ENCODE measurements at regions not wholly inside any gene's neighbourhood (a gene's known extent, or its start where the extent isn't known, plus 50 kb on each side); places are given as distances from the start of the nearest gene placed in this dataset.
"Not testable (repeated sequence)": the region's sequence is repeated elsewhere in the genome, so short reads cannot be mapped to it uniquely, and the experiment has no call there.

GRCh38 chr12:127469331-127469730 is 797.6 kb upstream of the TMEM132C start:
- no peak for DNase-seq (ENCODE audit: low read depth)

GRCh38 chr12:127473766-127474165 is 793.2 kb upstream of the TMEM132C start:
- DNase-seq (ENCODE audit: low read depth), result no peak

- DNase-seq (ENCODE audit: low read depth), result no peak
These were observed 787.7 kb upstream of the TMEM132C start for GRCh38 chr12:127479256-127479655.

- no peak for DNase-seq (ENCODE audit: low read depth)
These were observed 786.1 kb upstream of the TMEM132C start for GRCh38 chr12:127480775-127481314.

DNA sequence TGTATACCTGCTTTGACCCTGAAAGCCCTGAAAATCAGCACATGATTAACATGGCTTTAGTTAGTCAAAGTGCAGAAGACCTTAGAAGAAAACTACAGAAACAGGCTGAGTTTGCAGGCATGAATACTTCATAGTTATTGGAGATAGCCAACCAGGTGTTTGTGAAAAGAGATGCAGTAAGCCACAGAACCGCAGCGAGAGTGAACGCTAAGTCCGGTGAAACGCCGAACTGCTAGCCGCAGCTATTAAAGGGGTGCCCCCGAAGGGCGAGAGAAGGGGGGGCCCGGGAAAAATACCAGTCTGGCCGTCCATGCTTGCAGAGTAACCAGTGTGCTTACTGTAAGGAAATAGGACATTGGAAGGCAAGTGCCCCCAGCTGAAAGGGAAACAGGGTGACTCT is 784.0 kb upstream of the TMEM132C start:
- no peak for DNase-seq (ENCODE audit: low read depth)

- DNase-seq (ENCODE audit: low read depth), result no peak
These were observed 781.4 kb upstream of the TMEM132C start for GRCh38 chr12:127485528-127485927.

DNA sequence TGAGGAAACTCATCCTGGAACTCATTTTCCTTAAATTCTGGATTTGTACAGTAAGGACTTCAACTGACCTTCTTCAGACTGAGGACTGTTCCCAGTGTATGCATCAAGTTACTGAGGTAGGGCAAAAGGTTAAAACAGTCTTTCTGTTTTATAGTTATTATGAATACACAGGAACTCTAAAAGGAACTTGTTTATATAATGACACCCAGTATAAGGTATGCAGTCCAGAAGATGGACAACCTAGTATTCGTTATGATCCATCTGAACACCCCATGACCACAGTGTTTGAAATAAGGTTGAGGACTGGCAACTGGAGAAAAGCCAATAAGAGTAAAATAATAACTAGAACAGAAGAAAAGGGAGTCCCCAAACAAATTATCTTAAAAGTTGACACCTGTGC is 779.9 kb upstream of the TMEM132C start:
- DNase-seq (ENCODE audit: low read depth), result no peak

DNA sequence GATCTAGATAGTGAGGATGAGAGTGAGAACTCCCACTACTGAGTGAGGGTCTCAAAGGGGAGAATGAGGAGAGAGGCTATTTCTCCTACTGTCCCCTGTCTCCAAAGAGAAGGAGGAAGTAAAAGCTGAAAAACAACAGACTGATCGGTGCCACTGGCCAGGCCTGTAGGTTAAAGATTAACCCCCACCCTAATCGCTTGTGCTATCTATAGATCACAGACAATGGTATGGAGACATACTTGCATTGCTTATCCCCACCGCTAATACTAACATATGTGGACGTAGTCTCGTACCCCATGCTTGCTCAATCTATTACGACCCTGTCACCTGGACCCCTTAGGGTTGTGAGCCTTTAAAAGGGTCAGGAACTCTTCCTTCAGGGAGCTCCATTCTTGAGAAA is 777.9 kb upstream of the TMEM132C start:
- DNase-seq (ENCODE audit: low read depth), result no peak

GRCh38 chr12:127494961-127495915 is 771.7 kb upstream of the TMEM132C start:
- DNase-seq (ENCODE audit: low read depth), result no peak

- no peak for DNase-seq (ENCODE audit: low read depth)
These were observed 770.7 kb upstream of the TMEM132C start for GRCh38 chr12:127496255-127496654.

GRCh38 chr12:127500512-127501035 is 766.4 kb upstream of the TMEM132C start:
- no peak for DNase-seq (ENCODE audit: low read depth)

- DNase-seq (ENCODE audit: low read depth), result no peak
These were observed 765.1 kb upstream of the TMEM132C start for GRCh38 chr12:127501916-127502315.

DNA sequence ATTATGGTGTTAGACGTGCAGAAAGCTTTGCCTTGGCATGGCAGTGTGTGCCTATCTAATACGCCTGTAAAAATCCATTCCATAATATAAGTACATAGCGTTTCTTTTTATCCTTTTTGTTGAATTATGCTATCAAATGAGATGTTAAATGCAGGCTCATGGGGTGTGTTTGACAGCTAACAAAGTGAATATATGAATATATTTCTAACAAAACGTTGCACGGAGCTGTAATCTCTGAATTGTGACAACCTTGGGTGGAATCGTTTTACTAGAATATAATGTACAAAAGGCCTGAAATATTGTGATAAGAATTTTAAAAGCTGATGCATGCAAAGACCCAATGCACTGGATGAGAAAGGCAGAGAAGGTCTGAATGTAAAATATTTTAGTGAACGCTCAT is 763.7 kb upstream of the TMEM132C start:
- no peak for DNase-seq (ENCODE audit: low read depth)

DNA sequence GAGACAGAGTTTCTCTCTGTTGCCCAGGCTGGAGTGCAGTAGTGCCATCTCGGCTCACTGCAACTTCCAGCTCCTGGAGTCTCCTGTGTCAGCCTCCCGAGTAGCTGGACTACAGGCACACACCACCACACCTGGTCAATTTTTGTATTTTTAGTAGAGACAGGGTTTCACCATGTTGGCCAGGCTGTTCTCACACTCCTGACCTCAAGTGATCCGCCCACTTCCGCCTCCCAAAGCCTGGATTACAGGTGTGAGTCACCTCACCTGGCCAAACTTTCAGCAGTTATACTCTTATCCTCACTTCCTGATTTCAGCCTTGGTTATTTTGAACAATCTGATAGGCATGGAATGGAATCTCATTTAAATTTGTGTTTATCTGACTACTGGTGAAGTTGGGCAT is 763.0 kb upstream of the TMEM132C start:
- not testable (repeated sequence) for DNase-seq (ENCODE audit: low read depth)

DNA sequence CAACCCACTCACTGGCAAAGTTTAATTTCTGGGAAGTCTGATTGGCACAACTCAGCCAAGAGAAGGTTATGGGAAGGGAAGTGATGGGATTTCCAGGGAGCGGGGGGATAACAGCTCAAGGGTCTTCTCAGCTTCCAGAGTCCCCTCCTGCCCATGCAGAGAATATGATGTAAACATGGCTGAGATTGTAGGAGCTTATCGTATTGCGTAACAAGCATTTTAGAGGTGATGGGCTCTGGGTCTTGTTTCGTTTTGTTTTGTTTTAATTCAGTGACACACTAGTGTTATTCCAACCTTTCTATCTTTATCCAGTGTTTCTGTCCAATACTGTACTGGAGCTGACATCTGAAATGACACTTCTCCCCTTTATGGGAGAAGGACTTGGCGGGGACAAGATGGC is 762.1 kb upstream of the TMEM132C start:
- DNase-seq (ENCODE audit: low read depth), result no peak

- DNase-seq (ENCODE audit: low read depth), result no peak
These were observed 759.6 kb upstream of the TMEM132C start for GRCh38 chr12:127507341-127507740.

- DNase-seq (ENCODE audit: low read depth), result no peak
These were observed 757.7 kb upstream of the TMEM132C start for GRCh38 chr12:127509066-127509778.

DNA sequence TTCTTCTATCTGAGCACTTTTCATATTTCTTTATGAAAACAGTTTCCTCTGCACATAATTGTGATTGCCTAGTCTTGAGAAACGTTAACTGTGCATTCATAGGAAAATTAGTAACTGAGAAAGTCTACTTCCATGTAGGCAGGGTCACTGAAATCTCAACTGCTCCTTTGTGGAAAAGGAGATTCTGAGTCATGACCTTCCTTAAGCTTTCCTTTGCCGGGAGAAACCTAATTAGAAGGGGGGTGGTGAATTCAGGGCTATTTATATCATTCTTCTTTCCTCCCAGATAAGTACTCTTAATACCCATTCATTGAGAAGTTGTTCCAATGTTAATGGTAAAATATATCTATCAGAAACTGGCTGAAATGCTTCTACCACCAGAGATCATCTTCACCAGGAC is 751.0 kb upstream of the TMEM132C start:
- no peak for DNase-seq (ENCODE audit: low read depth)

- DNase-seq (ENCODE audit: low read depth), result no peak
These were observed 750.5 kb upstream of the TMEM132C start for GRCh38 chr12:127516467-127516866.

DNA sequence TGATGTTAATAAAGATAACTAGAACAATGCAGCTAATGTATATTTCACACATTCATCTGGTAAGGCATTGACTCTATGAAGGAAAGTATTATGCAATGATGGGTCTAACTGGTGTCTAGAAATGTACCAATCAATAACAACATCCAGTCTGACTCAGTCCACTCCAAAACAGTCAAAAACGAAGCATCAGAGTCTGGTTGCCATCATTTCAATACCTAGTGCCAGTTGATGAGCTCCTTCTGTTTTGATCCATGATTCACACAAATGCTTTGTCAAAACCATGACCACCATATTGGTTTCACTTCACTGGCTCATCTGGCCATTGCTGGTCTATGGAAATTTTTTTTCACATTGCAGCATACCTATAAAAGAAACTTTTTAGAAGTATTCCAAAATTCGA is 747.2 kb upstream of the TMEM132C start:
- DNase-seq (ENCODE audit: low read depth), result no peak

GRCh38 chr12:127526925-127527324 is 740.0 kb upstream of the TMEM132C start:
- DNase-seq (ENCODE audit: low read depth), result no peak

GRCh38 chr12:127528551-127528950 is 738.4 kb upstream of the TMEM132C start:
- DNase-seq (ENCODE audit: low read depth), result no peak

DNA sequence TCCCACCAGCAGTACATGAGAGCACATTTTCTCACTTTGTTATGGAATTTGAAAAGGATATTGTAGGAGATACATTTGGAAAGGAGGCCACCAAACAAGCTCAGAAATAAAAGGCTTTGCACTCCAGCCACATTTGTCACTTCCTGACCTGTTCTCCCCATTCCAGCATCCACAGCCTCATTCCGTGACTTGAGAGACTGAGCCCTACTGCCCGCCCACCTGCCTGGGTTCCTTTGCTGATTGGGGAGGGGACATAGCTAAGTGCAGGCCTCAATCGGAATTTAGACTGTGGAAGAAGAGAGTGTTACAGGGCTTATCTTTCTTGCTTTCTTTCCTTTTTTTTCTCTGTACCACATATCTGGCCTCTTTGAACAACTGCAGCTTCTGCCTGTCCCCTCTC is 735.4 kb upstream of the TMEM132C start:
- DNase-seq (ENCODE audit: low read depth), result no peak

Measured in activated T-cell treated with anti-CD3 and anti-CD28 coated beads for 1 hour (primary cell).